ENCODE measurements at regions not wholly inside any gene's neighbourhood (a gene's known extent, or its start where the extent isn't known, plus 50 kb on each side); places are given as distances from the start of the nearest gene placed in this dataset.

DNA sequence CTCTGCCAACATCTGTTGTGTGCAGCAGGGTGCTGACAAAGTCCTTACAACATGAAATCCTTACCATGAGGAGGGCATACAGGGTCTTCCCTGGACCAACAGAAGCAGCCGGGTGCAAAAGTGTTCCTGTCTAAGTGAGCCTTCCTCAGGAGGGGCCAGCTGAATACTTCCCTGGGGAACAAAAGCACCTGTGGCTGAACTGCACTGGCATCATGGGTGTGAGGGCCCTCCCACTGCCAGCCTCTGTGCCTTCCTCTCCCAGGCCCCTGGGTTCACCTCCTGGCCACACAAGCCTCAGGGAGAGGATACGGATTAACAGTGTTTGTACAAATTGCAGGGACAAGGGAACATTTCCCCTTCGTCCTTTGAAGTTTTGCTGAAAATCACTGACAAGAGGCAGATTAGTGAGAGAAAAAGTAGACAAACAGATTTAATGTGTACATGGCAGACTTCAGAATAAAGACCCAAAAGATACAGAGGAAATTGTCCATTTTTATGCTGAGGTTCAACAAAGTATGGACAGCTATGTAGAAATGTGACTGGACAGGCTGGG, 91.0 kb upstream of the PPM1J start:
- no peak for TF ChIP-seq NR2F2 (IDR thresholded peaks at IDR 0.05)
- no peak for TF ChIP-seq YY1 (IDR thresholded peaks at IDR 0.05)
- TF ChIP-seq FOXA2 (IDR thresholded peaks at IDR 0.05), result no peak
- no peak for TF ChIP-seq RAD21 (IDR thresholded peaks at IDR 0.05)
- TF ChIP-seq HNF4A (conservative IDR thresholded peaks at IDR 0.05), result no peak
- no peak for TF ChIP-seq EGR1 (IDR thresholded peaks at IDR 0.05; ENCODE audit: low read depth in 2 of 2)
- TF ChIP-seq, protein P1, sequence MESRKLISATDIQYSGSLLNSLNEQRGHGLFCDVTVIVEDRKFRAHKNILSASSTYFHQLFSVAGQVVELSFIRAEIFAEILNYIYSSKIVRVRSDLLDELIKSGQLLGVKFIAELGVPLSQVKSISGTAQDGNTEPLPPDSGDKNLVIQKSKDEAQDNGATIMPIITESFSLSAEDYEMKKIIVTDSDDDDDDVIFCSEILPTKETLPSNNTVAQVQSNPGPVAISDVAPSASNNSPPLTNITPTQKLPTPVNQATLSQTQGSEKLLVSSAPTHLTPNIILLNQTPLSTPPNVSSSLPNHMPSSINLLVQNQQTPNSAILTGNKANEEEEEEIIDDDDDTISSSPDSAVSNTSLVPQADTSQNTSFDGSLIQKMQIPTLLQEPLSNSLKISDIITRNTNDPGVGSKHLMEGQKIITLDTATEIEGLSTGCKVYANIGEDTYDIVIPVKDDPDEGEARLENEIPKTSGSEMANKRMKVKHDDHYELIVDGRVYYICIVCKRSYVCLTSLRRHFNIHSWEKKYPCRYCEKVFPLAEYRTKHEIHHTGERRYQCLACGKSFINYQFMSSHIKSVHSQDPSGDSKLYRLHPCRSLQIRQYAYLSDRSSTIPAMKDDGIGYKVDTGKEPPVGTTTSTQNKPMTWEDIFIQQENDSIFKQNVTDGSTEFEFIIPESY (IDR thresholded peaks at IDR 0.05), result no peak
- no peak for TF ChIP-seq TAF1 (conservative IDR thresholded peaks at IDR 0.05)
- no peak for TF ChIP-seq SP1 (IDR thresholded peaks at IDR 0.05)
- TF ChIP-seq, protein P2, sequence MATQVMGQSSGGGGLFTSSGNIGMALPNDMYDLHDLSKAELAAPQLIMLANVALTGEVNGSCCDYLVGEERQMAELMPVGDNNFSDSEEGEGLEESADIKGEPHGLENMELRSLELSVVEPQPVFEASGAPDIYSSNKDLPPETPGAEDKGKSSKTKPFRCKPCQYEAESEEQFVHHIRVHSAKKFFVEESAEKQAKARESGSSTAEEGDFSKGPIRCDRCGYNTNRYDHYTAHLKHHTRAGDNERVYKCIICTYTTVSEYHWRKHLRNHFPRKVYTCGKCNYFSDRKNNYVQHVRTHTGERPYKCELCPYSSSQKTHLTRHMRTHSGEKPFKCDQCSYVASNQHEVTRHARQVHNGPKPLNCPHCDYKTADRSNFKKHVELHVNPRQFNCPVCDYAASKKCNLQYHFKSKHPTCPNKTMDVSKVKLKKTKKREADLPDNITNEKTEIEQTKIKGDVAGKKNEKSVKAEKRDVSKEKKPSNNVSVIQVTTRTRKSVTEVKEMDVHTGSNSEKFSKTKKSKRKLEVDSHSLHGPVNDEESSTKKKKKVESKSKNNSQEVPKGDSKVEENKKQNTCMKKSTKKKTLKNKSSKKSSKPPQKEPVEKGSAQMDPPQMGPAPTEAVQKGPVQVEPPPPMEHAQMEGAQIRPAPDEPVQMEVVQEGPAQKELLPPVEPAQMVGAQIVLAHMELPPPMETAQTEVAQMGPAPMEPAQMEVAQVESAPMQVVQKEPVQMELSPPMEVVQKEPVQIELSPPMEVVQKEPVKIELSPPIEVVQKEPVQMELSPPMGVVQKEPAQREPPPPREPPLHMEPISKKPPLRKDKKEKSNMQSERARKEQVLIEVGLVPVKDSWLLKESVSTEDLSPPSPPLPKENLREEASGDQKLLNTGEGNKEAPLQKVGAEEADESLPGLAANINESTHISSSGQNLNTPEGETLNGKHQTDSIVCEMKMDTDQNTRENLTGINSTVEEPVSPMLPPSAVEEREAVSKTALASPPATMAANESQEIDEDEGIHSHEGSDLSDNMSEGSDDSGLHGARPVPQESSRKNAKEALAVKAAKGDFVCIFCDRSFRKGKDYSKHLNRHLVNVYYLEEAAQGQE (IDR thresholded peaks at IDR 0.05), result no peak
- no peak for TF ChIP-seq HNF4G (IDR thresholded peaks at IDR 0.05)
- TF ChIP-seq FOXA1 (IDR thresholded peaks at IDR 0.05), result no peak
- TF ChIP-seq, protein P3, sequence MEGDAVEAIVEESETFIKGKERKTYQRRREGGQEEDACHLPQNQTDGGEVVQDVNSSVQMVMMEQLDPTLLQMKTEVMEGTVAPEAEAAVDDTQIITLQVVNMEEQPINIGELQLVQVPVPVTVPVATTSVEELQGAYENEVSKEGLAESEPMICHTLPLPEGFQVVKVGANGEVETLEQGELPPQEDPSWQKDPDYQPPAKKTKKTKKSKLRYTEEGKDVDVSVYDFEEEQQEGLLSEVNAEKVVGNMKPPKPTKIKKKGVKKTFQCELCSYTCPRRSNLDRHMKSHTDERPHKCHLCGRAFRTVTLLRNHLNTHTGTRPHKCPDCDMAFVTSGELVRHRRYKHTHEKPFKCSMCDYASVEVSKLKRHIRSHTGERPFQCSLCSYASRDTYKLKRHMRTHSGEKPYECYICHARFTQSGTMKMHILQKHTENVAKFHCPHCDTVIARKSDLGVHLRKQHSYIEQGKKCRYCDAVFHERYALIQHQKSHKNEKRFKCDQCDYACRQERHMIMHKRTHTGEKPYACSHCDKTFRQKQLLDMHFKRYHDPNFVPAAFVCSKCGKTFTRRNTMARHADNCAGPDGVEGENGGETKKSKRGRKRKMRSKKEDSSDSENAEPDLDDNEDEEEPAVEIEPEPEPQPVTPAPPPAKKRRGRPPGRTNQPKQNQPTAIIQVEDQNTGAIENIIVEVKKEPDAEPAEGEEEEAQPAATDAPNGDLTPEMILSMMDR (IDR thresholded peaks at IDR 0.05; ENCODE audit: low read depth, low read length, missing input control), result no peak
- TF ChIP-seq, protein P4, sequence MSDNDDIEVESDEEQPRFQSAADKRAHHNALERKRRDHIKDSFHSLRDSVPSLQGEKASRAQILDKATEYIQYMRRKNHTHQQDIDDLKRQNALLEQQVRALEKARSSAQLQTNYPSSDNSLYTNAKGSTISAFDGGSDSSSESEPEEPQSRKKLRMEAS (IDR thresholded peaks at IDR 0.05), result no peak
- TF ChIP-seq GABPA (IDR thresholded peaks at IDR 0.05 in 1 of 2, conservative IDR thresholded peaks at IDR 0.05 in 1 of 2), result no peak
- TF ChIP-seq JUND (IDR thresholded peaks at IDR 0.05), result no peak
- TF ChIP-seq, protein P5, sequence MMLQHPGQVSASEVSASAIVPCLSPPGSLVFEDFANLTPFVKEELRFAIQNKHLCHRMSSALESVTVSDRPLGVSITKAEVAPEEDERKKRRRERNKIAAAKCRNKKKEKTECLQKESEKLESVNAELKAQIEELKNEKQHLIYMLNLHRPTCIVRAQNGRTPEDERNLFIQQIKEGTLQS (IDR thresholded peaks at IDR 0.05), result no peak
- TF ChIP-seq RXRA (IDR thresholded peaks at IDR 0.05), result no peak
- 91% methylated on average over 3 of the region's 3 CpGs for WGBS
- DNase-seq (ENCODE audit: low spot score), result no peak
- H3K36me3 ChIP-seq (ENCODE audit: control insufficient read depth in 4 of 4, insufficient read depth in 3 of 4, low read depth in 1 of 4, low read length in 3 of 4), result no peaks in the 10 kb centered on the region
- H3K4me1 ChIP-seq (ENCODE audit: control insufficient read depth in 4 of 4, insufficient read depth in 4 of 4, low read length in 3 of 4), result peaks cover 0 to 10% (median 3%) of the 10 kb centered on the region in 4 donors
- no peak overlapping the region for H3K27ac ChIP-seq (ENCODE audit: low read depth in 1 of 2, low read length in 2 of 2)
- no peaks in the 10 kb centered on the region for H3K9me3 ChIP-seq (ENCODE audit: control insufficient read depth in 4 of 4, low read length in 3 of 4)
- no peak overlapping the region for H3K4me3 ChIP-seq (ENCODE audit: low read depth in 1 of 3, low read length in 3 of 3)
- no peaks in the 10 kb centered on the region for H3K27me3 ChIP-seq (ENCODE audit: control insufficient read depth in 4 of 4, insufficient read depth in 4 of 4, low read length in 3 of 4)
- H3K9ac ChIP-seq (ENCODE audit: low read depth in 1 of 2, low read length in 2 of 2), result no peak overlapping the region
